Fibroblast of villous mesenchyme (primary cell): ENCODE measurements at regions not wholly inside any gene's neighbourhood (a gene's known extent, or its start where the extent isn't known, plus 50 kb on each side); places are given as distances from the start of the nearest gene placed in this dataset.

Experiments
- DNase-seq: peaks from one replicate; pipeline ENCODE4 v3.0.0-alpha.2; 2010; ENCODE audit warnings: low read depth
- H3K4me3 ChIP-seq: 2 replicates; pipeline ENCODE4 v1.5.1; 2011; ENCODE audit warnings: low read depth, mild to moderate bottlenecking, low read length
- TF ChIP-seq, protein P1 (sequence below): IDR thresholded peaks from 2 replicates; pipeline ENCODE4 v1.5.1; 2012; ENCODE audit warnings: low read depth, mild to moderate bottlenecking, low read length; ENCODE audit not compliant: insufficient read depth

DNA sequence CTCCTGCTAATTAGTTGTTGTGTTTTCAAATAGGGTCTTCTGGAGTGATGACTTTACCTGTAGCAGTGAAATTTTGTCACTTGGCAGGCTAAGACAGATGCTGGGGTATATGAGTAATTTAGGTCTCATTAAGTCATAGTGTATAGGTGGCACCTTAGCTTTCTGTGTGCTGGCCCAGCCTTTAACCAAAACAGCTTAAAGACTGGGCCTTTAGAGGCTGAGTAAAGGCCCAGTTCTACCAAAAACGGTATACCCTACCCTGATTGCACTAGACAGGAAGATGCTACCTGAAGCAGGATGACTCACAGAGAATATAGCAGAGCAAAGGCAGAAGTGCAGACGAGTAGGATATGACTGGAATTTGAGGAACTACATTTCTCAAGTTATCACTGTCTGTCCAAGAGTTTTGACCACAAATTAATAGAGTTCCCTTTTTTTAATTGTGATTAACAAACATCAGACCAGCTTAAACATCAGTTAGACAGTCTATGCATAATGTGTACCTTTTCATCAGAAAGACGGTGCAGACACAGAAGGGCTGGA lies 337.9 kb upstream of the SALL3 start:
- no peak for DNase-seq
- no peak overlapping the region for H3K4me3 ChIP-seq
- TF ChIP-seq, protein P1, sequence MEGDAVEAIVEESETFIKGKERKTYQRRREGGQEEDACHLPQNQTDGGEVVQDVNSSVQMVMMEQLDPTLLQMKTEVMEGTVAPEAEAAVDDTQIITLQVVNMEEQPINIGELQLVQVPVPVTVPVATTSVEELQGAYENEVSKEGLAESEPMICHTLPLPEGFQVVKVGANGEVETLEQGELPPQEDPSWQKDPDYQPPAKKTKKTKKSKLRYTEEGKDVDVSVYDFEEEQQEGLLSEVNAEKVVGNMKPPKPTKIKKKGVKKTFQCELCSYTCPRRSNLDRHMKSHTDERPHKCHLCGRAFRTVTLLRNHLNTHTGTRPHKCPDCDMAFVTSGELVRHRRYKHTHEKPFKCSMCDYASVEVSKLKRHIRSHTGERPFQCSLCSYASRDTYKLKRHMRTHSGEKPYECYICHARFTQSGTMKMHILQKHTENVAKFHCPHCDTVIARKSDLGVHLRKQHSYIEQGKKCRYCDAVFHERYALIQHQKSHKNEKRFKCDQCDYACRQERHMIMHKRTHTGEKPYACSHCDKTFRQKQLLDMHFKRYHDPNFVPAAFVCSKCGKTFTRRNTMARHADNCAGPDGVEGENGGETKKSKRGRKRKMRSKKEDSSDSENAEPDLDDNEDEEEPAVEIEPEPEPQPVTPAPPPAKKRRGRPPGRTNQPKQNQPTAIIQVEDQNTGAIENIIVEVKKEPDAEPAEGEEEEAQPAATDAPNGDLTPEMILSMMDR, result no peak

DNA sequence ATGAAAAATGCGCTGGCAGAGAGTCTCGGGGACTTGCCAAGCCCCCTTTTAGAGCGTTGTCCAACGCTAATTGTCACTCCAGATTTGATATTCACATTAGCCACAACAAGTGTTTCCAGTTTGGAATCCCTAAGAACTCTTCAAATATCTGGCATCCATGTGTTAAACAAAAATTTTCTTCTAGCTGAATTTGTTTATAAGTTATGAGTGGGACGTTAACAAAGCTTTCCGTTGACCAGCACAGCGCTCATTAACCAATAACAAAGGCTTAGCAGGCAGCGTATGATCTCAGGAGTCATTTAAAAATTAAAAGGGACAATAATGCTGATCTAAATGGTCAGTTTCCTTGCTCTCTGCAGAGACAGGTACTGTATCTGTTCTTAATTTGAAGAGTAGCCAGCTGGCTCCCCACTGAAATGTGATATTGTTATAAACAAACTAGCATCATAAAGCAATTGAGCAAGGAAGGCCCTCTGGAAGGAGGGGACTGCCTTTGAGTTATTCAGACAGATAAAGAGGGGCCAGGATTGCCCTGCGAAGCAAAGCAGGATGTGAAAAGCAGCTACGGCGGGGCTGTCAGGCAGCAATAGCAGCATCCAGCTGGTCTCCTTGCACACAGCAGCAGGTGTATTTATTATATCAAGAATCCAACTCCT lies 337.2 kb upstream of the SALL3 start:
- TF ChIP-seq, protein P1, result no peak
- no peak overlapping the region for H3K4me3 ChIP-seq
- DNase-seq, result no peak

DNA sequence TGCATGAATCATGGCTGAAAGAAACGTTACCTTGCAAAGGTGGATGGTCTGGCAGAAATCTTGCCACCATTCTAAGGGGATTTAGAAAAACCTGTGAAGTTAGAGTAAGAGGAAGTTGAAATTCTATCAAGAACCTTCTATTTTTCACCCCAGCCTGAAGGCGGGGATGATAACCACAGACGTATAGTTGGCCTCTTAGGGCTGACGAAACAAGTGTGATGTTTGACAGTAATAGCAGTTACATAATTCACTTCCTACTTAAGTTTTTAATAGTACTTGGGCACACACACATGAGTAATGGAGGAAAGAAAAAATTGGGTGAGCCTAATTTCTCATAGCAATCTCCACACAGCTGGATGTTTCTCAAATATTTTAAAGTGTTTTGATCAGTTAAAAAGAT lies 336.6 kb upstream of the SALL3 start:
- no peak for DNase-seq
- TF ChIP-seq, protein P1, result no peak
- H3K4me3 ChIP-seq, result no peak overlapping the region

DNA sequence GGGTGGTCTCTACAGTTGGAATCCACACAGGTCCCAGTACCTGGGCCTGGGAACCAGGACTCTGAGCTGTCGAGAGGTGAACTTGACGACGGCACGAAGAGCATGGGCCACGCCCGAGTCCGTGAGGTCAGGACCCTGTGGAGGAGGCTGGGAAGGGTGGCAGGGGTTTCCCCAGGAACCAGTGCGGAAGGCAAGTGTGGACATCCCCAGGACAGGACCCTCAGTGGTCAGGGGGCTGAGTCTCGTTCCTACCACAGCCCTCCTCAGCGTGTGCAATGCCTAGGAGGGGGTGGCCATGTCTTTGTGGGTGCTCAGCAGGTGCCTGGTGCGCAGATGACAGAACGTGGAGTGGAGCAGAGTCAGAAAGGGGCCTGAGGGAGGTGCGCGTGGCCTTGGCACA lies 335.6 kb upstream of the SALL3 start:
- TF ChIP-seq, protein P1, result no peak
- no peak for DNase-seq
- H3K4me3 ChIP-seq, result no peak overlapping the region

DNA sequence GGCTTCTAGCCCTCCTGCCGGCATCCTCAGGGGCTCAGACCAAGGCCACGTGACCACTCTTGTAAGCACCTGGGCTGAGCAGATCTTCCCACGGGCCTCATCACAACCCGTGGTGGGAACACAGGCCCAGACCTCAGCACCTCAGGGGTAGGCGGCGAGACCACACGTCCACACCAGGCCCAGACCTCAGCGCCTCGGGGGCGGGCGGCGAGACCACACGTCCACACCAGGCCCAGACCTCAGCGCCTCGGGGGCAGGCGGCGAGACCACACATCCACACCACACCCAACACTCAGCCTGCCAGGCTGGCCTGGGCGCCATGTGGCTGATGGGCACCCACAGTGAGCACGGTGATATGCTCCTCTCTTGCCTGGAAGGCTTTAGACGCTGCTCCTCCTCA lies 334.4 kb upstream of the SALL3 start:
- TF ChIP-seq, protein P1, result no peak
- H3K4me3 ChIP-seq, result no peak overlapping the region
- no peak for DNase-seq

DNA sequence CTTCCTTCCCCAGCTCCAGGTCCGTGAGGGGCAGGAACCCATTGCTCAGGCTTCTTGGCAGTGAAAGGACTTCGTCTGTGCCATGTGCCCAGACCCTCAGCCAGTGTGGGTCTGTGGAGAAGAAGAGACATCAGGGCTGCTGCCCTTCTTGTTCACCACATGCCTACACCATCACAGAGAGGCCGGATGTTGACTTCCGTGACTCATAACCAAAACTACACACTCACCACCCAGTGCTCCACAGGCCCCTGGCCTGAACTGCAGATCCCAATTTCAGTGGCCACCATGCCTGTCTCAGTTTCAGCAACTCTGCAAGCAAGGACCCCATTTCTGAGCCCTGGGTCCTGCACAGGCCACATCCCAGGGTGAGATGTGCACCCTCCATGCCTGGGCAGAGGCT lies 332.6 kb upstream of the SALL3 start:
- TF ChIP-seq, protein P1, result no peak
- DNase-seq, result no peak
- no peak overlapping the region for H3K4me3 ChIP-seq

DNA sequence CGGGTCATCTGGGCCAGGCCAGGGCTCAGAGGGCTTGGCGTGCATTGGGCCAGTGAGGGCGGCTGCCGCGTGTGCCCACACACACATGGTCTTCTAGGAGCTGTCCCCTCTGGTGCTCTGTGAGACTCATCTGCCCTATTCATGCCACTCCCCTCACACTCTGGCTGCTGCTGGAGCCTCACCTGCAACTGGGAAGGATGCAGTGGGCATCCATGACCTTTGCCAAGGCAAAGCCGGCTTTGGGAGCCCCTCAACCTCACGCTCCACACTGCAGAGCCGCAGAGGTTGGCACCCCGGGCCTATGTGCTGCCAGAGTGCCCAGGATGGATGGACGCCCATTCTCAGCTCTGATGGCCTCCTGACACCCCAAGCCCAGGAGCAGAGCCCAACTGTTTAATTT lies 330.2 kb upstream of the SALL3 start:
- H3K4me3 ChIP-seq, result no peak overlapping the region
- no peak for DNase-seq
- TF ChIP-seq, protein P1, result no peak
